Astrocyte (in vitro differentiated cells and primary cell): ENCODE measurements at regions not wholly inside any gene's neighbourhood (a gene's known extent, or its start where the extent isn't known, plus 50 kb on each side); places are given as distances from the start of the nearest gene placed in this dataset.

Experiments
- DNase-seq: peaks from one replicate; pipeline ENCODE4 v3.0.0-alpha.2; 2010; ENCODE audit warnings: low read depth
- FAIRE-seq: peaks from 2 replicates; lab custom pipeline; 2011; peaks lifted over from hg19 to GRCh38; lab: Jason Lieb, UNC
- H2AFZ ChIP-seq: 2 replicates; pipeline ENCODE4 v1.6.0; 2012; ENCODE audit warnings: low read depth, low read length, inconsistent platforms
- H3K27ac ChIP-seq: 2 replicates; pipeline ENCODE4 v1.5.1; 2011; ENCODE audit warnings: low read depth, low read length, inconsistent platforms
- H3K27me3 ChIP-seq: 2 replicates; pipeline ENCODE4 v1.6.0; 2011; ENCODE audit warnings: low read length, inconsistent platforms; ENCODE audit not compliant: insufficient read depth
- H3K36me3 ChIP-seq: 2 replicates; pipeline ENCODE4 v1.5.1; 2011; ENCODE audit warnings: low read length, inconsistent platforms; ENCODE audit not compliant: insufficient read depth
- H3K4me1 ChIP-seq: 2 replicates; pipeline ENCODE4 v1.5.1; 2011; ENCODE audit warnings: low read length, inconsistent platforms; ENCODE audit not compliant: insufficient read depth
- H3K4me2 ChIP-seq: 2 replicates; pipeline ENCODE4 v1.6.0; 2012; ENCODE audit warnings: low read length, inconsistent platforms
- H3K4me3 ChIP-seq: 2 replicates; pipeline ENCODE4 v1.5.1; 2011; ENCODE audit warnings: low read depth, mild to moderate bottlenecking, low read length, inconsistent platforms; ENCODE audit not compliant: insufficient read depth
- H3K79me2 ChIP-seq: 2 replicates; pipeline ENCODE4 v1.6.0; 2012; ENCODE audit warnings: mild to moderate bottlenecking, low read length, inconsistent platforms; ENCODE audit not compliant: insufficient read depth
- H3K9ac ChIP-seq: 2 replicates; pipeline ENCODE4 v1.6.0; 2012; ENCODE audit warnings: mild to moderate bottlenecking, low read length, inconsistent platforms
- H3K9me3 ChIP-seq: 2 replicates; pipeline ENCODE4 v1.5.1; 2012; ENCODE audit warnings: low read depth, mild to moderate bottlenecking, low read length, inconsistent platforms; ENCODE audit not compliant: insufficient read depth
- H4K20me1 ChIP-seq: 2 replicates; pipeline ENCODE4 v1.6.0; 2012; ENCODE audit warnings: low read length, inconsistent platforms; ENCODE audit not compliant: insufficient read depth
- H3K27ac Mint-ChIP-seq: one replicate; pipeline ENCODE4 v1.8.0; 2021; ENCODE audit warnings: mild to moderate bottlenecking, mixed read lengths; ENCODE audit not compliant: unreplicated experiment
- H3K27me3 Mint-ChIP-seq: one replicate; pipeline ENCODE4 v1.8.0; 2021; ENCODE audit warnings: low read depth, mixed read lengths; ENCODE audit not compliant: unreplicated experiment
- H3K36me3 Mint-ChIP-seq: one replicate; pipeline ENCODE4 v1.8.0; 2021; ENCODE audit warnings: low read depth, mixed read lengths; ENCODE audit not compliant: unreplicated experiment
- H3K4me1 Mint-ChIP-seq: one replicate; pipeline ENCODE4 v1.8.0; 2021; ENCODE audit warnings: low read depth, mixed read lengths; ENCODE audit not compliant: unreplicated experiment
- H3K4me3 Mint-ChIP-seq: one replicate; pipeline ENCODE4 v1.8.0; 2021; ENCODE audit warnings: mild to moderate bottlenecking, moderate library complexity, mixed read lengths; ENCODE audit not compliant: unreplicated experiment
- H3K9me3 Mint-ChIP-seq: one replicate; pipeline ENCODE4 v1.8.0; 2021; ENCODE audit warnings: mild to moderate bottlenecking, mixed read lengths; ENCODE audit not compliant: unreplicated experiment
- CTCF ChIP-seq: IDR thresholded peaks from 2 replicates; pipeline ENCODE4 v1.5.1; 2011; ENCODE audit warnings: low read depth, mild to moderate bottlenecking, inconsistent platforms, low read length, moderate library complexity; ENCODE audit not compliant: insufficient read depth
- EZH2 ChIP-seq: IDR thresholded peaks from 2 replicates; pipeline ENCODE4 v1.6.1; 2012; ENCODE audit warnings: mild to moderate bottlenecking, low read length, inconsistent platforms; ENCODE audit not compliant: insufficient read depth

DNA sequence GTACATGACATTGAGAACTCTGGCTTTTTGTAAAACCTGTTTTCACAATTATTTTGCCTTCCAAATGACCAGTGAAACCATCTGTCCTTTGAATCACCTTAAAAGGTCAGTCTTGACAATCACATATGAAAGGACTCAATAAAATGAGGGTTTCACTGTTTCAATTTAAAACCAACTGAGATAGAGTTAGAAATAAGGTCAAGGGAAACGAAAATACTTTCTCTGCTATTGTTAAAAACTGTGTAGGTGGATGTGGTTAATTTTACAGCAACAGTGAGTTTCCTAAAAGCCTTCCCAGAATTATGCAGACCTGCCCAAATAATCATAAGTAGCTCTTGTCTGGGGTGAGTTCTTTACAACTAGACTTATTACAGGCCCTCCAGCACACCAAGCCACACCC, 839.9 kb downstream of the RAB28 start:
- no peak overlapping the region for H3K4me3 Mint-ChIP-seq
- no peaks in the 10 kb centered on the region for H3K27me3 Mint-ChIP-seq
- no peak overlapping the region for H3K27ac ChIP-seq
- H3K79me2 ChIP-seq: no peaks in the 10 kb centered on the region
- FAIRE-seq: no peak
- H3K4me1 Mint-ChIP-seq: no peaks in the 10 kb centered on the region
- H3K36me3 Mint-ChIP-seq: no peaks in the 10 kb centered on the region
- H3K9me3 Mint-ChIP-seq: no peaks in the 10 kb centered on the region
- no peak overlapping the region for H2AFZ ChIP-seq
- no peaks in the 10 kb centered on the region for H3K36me3 ChIP-seq
- H3K4me1 ChIP-seq: no peaks in the 10 kb centered on the region
- no peak overlapping the region for H3K4me3 ChIP-seq
- H3K27ac Mint-ChIP-seq: no peak overlapping the region
- TF ChIP-seq EZH2 (no peak), CTCF (no peak)
- no peak overlapping the region for H3K9ac ChIP-seq
- H3K4me2 ChIP-seq: no peak overlapping the region
- H4K20me1 ChIP-seq: no peaks in the 10 kb centered on the region
- DNase-seq: no peak
- H3K9me3 ChIP-seq: no peaks in the 10 kb centered on the region
- no peaks in the 10 kb centered on the region for H3K27me3 ChIP-seq

DNA sequence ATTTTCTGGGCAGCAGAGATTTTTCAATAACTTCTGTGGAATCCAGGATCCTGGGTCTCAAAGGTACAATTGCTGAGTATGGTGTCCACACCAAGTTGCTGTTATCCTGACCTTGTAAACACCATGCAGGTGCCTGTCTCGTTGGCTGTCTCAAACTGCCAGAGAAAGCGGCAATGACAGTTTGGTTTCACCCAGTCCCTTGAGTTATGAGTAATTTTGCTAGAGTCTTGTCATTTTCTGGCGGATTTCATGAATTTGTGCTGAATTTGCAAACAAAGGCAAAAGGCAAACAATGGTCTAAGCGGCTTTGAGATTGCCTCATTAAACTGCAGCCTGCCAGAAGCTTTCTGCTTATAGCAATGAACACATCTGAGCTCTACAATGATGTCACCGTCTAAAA, 847.9 kb downstream of the RAB28 start:
- Histone ChIP-seq H3K36me3 (no peaks in the 10 kb centered on the region), H3K27ac (no peak overlapping the region), H3K9me3 (no peaks in the 10 kb centered on the region), H4K20me1 (no peaks in the 10 kb centered on the region), H3K79me2 (no peaks in the 10 kb centered on the region), H3K4me2 (no peak overlapping the region), H3K9ac (no peak overlapping the region), H2AFZ (no peak overlapping the region), H3K27me3 (no peaks in the 10 kb centered on the region), H3K4me1 (no peaks in the 10 kb centered on the region), H3K4me3 (no peak overlapping the region)
- FAIRE-seq: no peak
- no peaks in the 10 kb centered on the region for H3K36me3 Mint-ChIP-seq
- H3K27me3 Mint-ChIP-seq: peaks cover 2% of the 10 kb centered on the region
- H3K9me3 Mint-ChIP-seq: peaks cover 6% of the 10 kb centered on the region
- TF ChIP-seq CTCF: no peak
- no peak for TF ChIP-seq EZH2
- peaks cover 3% of the 10 kb centered on the region for H3K4me1 Mint-ChIP-seq
- no peak for DNase-seq
- H3K4me3 Mint-ChIP-seq: no peak overlapping the region
- no peak overlapping the region for H3K27ac Mint-ChIP-seq

GRCh38 chr4:12635629-12636028, 848.5 kb downstream of the RAB28 start:
- peaks cover 3% of the 10 kb centered on the region for H3K4me1 Mint-ChIP-seq
- no peak for TF ChIP-seq EZH2
- TF ChIP-seq CTCF: no peak
- H3K4me3 Mint-ChIP-seq: no peak overlapping the region
- H3K36me3 Mint-ChIP-seq: no peaks in the 10 kb centered on the region
- DNase-seq (no peak), FAIRE-seq (no peak)
- no peaks in the 10 kb centered on the region for H3K9me3 ChIP-seq
- H3K4me1 ChIP-seq: no peaks in the 10 kb centered on the region
- H3K27ac Mint-ChIP-seq: peak overlapping the region; percentile 38
- no peaks in the 10 kb centered on the region for H3K79me2 ChIP-seq
- H3K9ac ChIP-seq: no peak overlapping the region
- no peaks in the 10 kb centered on the region for H3K27me3 ChIP-seq
- H3K36me3 ChIP-seq: no peaks in the 10 kb centered on the region
- no peak overlapping the region for H2AFZ ChIP-seq
- no peaks in the 10 kb centered on the region for H4K20me1 ChIP-seq
- H3K27ac ChIP-seq: no peak overlapping the region
- H3K9me3 Mint-ChIP-seq: peaks cover 6% of the 10 kb centered on the region
- no peak overlapping the region for H3K4me2 ChIP-seq
- H3K4me3 ChIP-seq: no peak overlapping the region
- peaks cover 4% of the 10 kb centered on the region for H3K27me3 Mint-ChIP-seq
